RPMI7951 (cell line): ENCODE measurements at regions not wholly inside any gene's neighbourhood (a gene's known extent, or its start where the extent isn't known, plus 50 kb on each side); places are given as distances from the start of the nearest gene placed in this dataset.

Source experiments
- DNase-seq: peaks from one replicate; pipeline ENCODE4 v3.0.0-alpha.2; 2012; ENCODE audit warnings: low read depth

- no peak for DNase-seq
Observed at GRCh38 chr2:219954331-219954730, 326.9 kb downstream of the SLC4A3 start.

- DNase-seq: no peak
Observed at GRCh38 chr2:219957820-219958219, 330.4 kb downstream of the SLC4A3 start.

DNA sequence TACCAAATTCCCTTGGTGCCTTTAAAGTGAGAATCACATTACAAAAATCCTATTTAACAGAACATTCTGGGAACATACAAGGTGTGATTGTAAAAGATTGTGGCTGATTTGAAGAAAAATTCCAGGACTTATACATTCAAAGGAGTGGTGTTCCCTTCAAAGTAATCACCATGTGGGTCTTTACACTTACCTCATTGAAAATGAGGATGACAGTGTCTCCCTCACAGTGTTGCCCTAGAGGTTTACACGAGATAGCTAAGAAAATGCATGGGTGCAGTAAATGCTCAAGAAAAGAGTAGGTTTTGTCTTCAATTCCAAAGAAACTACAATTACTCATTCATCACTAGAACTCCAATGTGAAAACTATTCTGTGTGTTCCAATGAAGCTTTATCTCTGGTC is 331.5 kb downstream of the SLC4A3 start:
- no peak for DNase-seq

DNA sequence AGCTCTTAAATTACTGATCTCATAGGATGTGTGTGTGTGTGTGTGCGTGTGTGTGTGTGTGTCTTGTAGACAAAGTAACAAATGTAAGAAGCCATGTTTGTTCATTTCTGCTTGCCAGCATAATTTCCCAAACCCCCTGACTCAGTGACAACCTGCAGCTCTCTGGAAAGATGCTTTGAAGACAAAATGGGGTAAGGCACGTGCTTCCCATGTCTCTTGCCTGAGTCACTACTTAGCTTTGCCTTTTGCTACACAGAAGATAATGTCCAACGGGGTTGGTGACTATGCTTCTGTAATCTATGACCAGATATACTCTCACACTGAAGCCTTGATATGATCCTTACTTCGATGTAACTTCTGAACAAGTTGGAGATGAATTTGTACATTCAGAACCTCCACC is 332.0 kb downstream of the SLC4A3 start:
- no peak for DNase-seq

- DNase-seq: no peak
Observed at GRCh38 chr2:219961947-219962498, 334.6 kb downstream of the SLC4A3 start.

- DNase-seq: no peak
Observed at GRCh38 chr2:219962801-219963200, 335.4 kb downstream of the SLC4A3 start.

- peak; percentile 37 for DNase-seq
Observed at GRCh38 chr2:219965287-219966194, 338.1 kb downstream of the SLC4A3 start.

DNA sequence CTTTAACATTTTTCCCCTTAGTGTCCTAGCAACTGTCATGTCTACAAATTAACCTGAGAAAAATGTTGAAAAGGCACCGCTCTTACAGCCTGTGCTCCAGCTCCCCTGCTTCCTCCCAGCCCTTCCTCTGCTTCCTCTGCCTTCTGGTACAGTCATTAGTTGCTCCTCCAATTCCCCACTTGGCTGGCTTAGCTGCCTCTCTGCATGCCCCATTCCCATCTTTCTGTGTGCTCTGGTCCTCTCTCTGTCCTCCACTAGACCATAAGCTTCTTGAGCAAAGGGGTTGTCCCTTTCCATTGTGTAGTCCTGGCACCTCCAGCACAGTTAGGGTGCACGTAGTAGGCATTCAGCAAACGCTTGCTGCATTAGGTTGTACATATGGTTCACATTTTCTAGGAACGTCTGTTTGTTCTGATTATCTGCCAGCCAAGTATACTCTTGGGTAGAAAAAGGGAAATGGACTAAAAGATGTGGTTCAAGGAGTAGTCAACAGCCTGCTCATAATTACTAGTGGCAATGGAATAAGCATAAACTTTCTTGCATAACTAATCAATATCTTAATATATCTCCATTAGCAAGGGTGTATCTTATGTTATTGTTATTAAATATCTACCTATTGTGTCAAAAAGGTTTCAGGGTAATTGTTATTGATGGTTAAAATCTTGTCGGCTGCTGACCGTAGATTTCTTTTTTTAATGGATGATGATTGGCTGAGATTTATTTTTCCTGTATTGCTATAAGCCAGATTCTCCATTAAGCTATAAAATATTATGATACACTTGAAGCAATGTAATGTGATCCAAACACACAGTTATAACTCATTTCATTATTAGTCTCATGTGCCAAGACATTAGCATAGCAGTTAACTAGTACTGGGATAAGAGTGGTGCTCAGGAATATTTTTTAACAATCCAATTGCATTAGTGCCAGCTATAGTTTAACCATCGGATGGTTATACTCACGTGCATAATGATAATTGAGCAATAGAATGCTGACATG is 340.1 kb downstream of the SLC4A3 start:
- no peak for DNase-seq

DNA sequence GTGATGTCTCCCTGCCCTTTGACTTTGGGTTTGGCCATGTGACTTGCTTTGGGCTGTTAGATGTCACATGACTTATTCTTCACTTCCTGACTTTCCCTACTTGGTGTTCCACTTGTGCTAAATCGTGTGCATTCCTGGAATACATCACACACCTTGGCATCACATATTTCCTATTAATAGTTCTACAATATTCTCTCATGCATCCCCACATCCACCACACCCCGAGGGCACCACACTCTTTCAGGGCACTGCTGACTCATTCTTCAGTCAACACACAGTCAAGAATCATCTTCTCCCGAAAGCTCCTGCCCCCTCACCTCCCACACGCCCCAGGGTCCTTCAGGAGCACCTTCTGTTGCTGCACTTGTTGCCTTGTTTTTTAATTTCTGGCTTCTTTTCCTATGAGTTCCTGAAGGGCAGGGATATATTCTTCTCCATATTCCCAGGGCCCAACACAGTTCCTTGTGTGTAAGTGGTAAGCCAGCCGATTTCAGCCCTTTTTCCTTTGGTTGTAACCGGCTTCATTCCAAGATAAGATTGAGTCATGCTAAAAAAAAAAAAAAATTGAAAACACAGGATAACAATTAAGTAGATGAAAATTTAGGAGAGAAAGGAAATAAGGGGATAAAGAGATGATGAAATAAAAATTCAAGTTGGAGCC is 341.4 kb downstream of the SLC4A3 start:
- peak; percentile 91 for DNase-seq

GRCh38 chr2:219969508-219969907 is 342.1 kb downstream of the SLC4A3 start:
- peak; percentile 65 for DNase-seq

- DNase-seq: no peak
Observed at GRCh38 chr2:219973136-219973535, 345.7 kb downstream of the SLC4A3 start.

DNA sequence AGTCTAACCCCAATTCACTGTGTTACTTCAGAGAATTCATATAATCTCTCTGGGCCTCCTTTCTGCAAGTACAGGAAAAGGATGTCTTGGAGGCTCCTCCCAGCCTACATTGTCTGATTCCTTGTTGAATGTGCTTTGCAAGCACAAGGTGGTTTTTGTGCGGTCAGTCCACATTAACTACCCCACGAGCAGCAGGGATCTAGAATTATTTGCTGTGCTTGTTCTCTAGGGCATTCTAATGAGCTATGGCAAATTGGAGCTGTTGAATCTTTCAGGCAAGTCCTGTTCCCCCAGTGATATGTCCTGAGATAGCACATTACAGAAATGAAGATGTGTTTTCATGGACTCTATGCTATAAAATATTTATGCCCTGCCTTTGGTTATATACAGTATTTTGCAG is 349.4 kb downstream of the SLC4A3 start:
- no peak for DNase-seq

GRCh38 chr2:219980638-219981037 is 353.2 kb downstream of the SLC4A3 start:
- no peak for DNase-seq

GRCh38 chr2:219983836-219984235 is 356.4 kb downstream of the SLC4A3 start:
- no peak for DNase-seq

DNA sequence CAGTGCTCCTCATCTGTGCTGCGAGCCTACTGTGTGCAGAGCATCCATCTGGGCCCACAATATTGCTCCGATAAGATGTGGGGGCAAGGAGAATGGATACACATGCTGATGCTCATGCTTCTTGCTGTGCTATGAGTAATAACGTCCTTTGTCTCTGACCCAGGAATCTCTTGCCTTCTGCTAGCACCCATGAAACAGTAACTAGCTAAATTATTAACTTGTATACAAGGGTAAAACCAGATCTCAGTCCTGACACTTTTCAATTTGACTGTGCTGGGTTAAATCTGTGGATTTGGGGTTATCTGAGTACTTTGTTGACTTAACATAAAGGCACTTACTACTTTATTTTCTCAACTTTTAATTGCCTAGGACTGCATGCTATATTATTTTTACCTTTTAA is 357.6 kb downstream of the SLC4A3 start:
- DNase-seq: no peak

- peak; percentile 92 for DNase-seq
Observed at GRCh38 chr2:219987830-219988229, 360.4 kb downstream of the SLC4A3 start.

GRCh38 chr2:219989744-219990143 is 362.3 kb downstream of the SLC4A3 start:
- no peak for DNase-seq

DNA sequence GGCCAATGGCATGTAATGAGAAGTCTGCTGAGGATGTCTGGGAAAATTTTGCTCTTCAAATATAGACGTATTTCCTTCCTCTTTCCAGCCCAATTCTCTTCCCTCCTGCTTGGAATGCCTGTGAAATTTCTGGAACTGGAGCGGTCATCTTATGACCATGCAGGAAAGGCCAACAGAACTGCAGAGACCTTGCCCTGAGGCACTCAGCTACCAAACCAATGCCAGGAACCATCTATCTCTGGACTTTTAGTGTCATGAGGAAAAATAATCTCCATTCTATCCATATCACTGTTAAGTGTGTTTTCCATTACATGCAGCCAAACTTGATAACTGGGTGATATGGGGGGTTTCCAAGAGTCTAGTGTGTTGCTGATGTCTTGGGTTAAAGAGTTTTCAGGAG is 363.7 kb downstream of the SLC4A3 start:
- DNase-seq: peak; percentile 39

- no peak for DNase-seq
Observed at GRCh38 chr2:219995399-219995798, 368.0 kb downstream of the SLC4A3 start.

- DNase-seq: peak; percentile 51
Observed at GRCh38 chr2:219995991-219996765, 368.7 kb downstream of the SLC4A3 start.

DNA sequence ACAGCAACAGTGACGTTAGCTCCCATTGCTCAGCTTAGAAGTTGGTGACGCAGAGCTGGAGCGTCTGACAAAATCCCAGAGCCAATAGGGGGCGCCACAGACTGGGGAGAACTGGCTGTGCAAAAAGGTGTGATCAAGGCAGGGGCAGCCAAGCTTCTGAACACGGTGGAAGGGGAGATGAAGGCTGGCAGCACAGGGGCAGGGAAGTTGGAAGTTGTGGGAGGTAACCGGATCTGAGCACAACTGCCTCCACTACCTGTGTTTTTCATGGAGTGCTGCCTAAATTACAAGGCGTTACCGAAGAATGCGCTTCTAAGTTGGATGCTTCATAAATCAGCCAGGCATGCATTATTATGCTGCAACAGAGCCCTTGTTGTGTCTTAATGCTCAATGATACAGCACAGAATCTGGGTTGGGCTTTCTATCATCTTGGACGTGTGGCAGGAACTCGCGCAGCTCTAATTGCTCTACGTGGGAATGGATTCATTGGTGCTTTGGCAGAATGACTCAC is 370.0 kb downstream of the SLC4A3 start:
- peak; percentile 54 for DNase-seq
